KMS-11 (cell line): ENCODE measurements at regions not wholly inside any gene's neighbourhood (a gene's known extent, or its start where the extent isn't known, plus 50 kb on each side); places are given as distances from the start of the nearest gene placed in this dataset.

ENCODE experiments used
- H2AFZ ChIP-seq: fragments of 200-600 bp; sonication (generic); 2 replicates; pipeline ENCODE4 v1.6.1; 2016; ENCODE audit warnings: antibody characterized with exemption, mixed run types, low read depth
- H3K27ac ChIP-seq: fragments of 200-600 bp; sonication (generic); 2 replicates; pipeline ENCODE4 v1.6.1; 2016; ENCODE audit warnings: mild to moderate bottlenecking, mixed run types
- H3K27me3 ChIP-seq: fragments of 200-600 bp; sonication (generic); 2 replicates; pipeline ENCODE4 v1.6.1; 2017; ENCODE audit warnings: mild to moderate bottlenecking, low read depth, mixed run types, moderate library complexity; ENCODE audit not compliant: insufficient read depth
- H3K36me3 ChIP-seq: fragments of 200-600 bp; sonication (generic); 2 replicates; pipeline ENCODE4 v1.6.1; 2017; ENCODE audit warnings: mild to moderate bottlenecking, mixed run types; ENCODE audit not compliant: insufficient read depth
- H3K4me1 ChIP-seq: fragments of 200-600 bp; sonication (generic); 2 replicates; pipeline ENCODE4 v1.6.1; 2016; ENCODE audit warnings: mild to moderate bottlenecking, low read depth, mixed run types; ENCODE audit not compliant: poor library complexity, severe bottlenecking
- H3K4me2 ChIP-seq: fragments of 200-600 bp; sonication (generic); 2 replicates; pipeline ENCODE4 v1.7.0; 2016; ENCODE audit warnings: mild to moderate bottlenecking, mixed run types
- H3K4me3 ChIP-seq: fragments of 200-600 bp; sonication (generic); IDR thresholded peaks from 2 replicates; pipeline ENCODE4 v1.6.1; 2017; ENCODE audit warnings: low read depth, low read length, mixed read lengths; ENCODE audit not compliant: insufficient read depth
- H3K79me2 ChIP-seq: fragments of 200-600 bp; sonication (generic); 2 replicates; pipeline ENCODE4 v1.6.1; 2016; ENCODE audit warnings: low read depth, mixed run types; ENCODE audit not compliant: insufficient read depth
- H3K9ac ChIP-seq: fragments of 200-600 bp; sonication (generic); 2 replicates; pipeline ENCODE4 v1.6.1; 2016; ENCODE audit warnings: mild to moderate bottlenecking, mixed run types
- H4K20me1 ChIP-seq: fragments of 200-600 bp; sonication (generic); 2 replicates; pipeline ENCODE4 v1.6.1; 2016; ENCODE audit warnings: mild to moderate bottlenecking, mixed run types; ENCODE audit not compliant: insufficient read depth
- CTCF ChIP-seq: fragments of 200-600 bp; sonication (generic); conservative IDR thresholded peaks from 2 replicates; pipeline ENCODE4 v1.6.1; 2017; ENCODE audit warnings: low read depth, mild to moderate bottlenecking, antibody characterized with exemption, low read length, moderate library complexity, mixed read lengths

GRCh38 chr3:178186666-178187065 lies 349.6 kb upstream of the KCNMB2 start:
- H4K20me1 ChIP-seq: no peaks in the 10 kb centered on the region
- no peak overlapping the region for H2AFZ ChIP-seq
- no peaks in the 10 kb centered on the region for H3K36me3 ChIP-seq
- no peak overlapping the region for H3K4me3 ChIP-seq
- no peak overlapping the region for H3K9ac ChIP-seq
- H3K27me3 ChIP-seq: no peaks in the 10 kb centered on the region
- no peak overlapping the region for H3K4me2 ChIP-seq
- H3K4me1 ChIP-seq: no peaks in the 10 kb centered on the region
- no peaks in the 10 kb centered on the region for H3K79me2 ChIP-seq
- no peak overlapping the region for H3K27ac ChIP-seq
- TF ChIP-seq CTCF: no peak

DNA sequence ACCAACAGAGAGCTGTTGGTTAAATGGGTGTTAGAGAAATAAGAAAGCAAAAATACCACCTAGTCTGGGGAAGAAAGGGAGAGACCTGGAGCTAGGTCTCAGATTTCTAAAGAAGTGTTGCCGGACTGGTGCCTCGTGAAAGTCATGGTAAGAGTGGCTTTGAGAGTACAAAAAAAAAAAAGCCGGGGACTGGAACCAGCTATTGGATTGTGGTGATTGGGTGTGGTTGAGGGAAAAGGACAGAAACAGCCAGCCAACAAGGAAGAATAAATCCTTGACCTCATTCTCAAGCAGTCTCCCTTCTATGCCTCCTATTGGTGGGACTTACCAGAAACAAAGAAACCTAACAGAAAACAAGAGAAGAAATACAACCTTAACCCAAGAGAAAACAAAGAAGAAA lies 346.4 kb upstream of the KCNMB2 start:
- H3K79me2 ChIP-seq: no peaks in the 10 kb centered on the region
- no peaks in the 10 kb centered on the region for H3K36me3 ChIP-seq
- H3K27ac ChIP-seq: no peak overlapping the region
- H3K4me1 ChIP-seq: no peaks in the 10 kb centered on the region
- no peak overlapping the region for H3K4me3 ChIP-seq
- H2AFZ ChIP-seq: no peak overlapping the region
- no peak for TF ChIP-seq CTCF
- no peaks in the 10 kb centered on the region for H4K20me1 ChIP-seq
- H3K27me3 ChIP-seq: no peaks in the 10 kb centered on the region
- no peak overlapping the region for H3K9ac ChIP-seq
- H3K4me2 ChIP-seq: no peak overlapping the region

DNA sequence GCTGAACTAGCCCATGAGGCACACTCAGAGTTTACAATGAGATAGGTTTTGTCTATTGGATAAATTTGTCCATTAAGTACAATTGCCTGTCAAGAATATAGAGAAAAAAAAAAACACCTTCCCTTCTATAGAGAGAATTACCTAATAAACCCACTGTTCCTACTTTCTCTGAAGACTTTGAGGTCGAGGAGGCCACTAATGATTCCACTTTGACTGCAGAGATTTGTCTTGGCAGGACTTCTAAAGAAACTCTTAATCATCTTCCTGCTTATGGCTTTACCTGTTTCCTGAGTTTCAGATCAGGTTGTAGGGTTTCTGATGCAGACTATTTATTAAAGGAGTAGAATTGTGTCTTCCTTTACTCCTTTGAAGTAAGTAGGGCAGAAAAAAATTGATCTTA lies 342.4 kb upstream of the KCNMB2 start:
- no peak overlapping the region for H3K9ac ChIP-seq
- no peak overlapping the region for H2AFZ ChIP-seq
- no peak overlapping the region for H3K4me3 ChIP-seq
- H4K20me1 ChIP-seq: no peaks in the 10 kb centered on the region
- H3K4me1 ChIP-seq: no peaks in the 10 kb centered on the region
- H3K27me3 ChIP-seq: no peaks in the 10 kb centered on the region
- H3K27ac ChIP-seq: no peak overlapping the region
- H3K4me2 ChIP-seq: no peak overlapping the region
- H3K36me3 ChIP-seq: no peaks in the 10 kb centered on the region
- no peaks in the 10 kb centered on the region for H3K79me2 ChIP-seq
- no peak for TF ChIP-seq CTCF

DNA sequence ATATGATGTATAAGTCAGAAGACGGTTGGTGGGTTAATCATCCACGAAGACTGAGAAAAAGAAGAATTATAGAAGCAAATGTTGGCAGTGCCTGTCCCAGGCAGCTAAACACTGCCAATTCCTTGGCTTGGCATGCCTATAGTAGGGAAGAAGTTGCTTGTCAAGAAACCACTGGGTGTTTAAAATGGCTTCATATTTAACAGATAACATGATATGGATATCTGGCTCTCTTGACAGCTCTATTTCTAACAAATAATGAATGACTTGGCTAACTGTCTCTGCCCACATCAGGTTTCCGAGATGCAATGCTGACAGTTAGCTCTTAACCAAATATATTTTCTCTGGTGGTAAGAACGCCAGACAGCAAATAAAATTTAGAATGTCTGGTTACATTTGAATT lies 341.7 kb upstream of the KCNMB2 start:
- H3K27me3 ChIP-seq: no peaks in the 10 kb centered on the region
- no peaks in the 10 kb centered on the region for H4K20me1 ChIP-seq
- no peak overlapping the region for H3K27ac ChIP-seq
- no peak overlapping the region for H3K4me2 ChIP-seq
- TF ChIP-seq CTCF: no peak
- no peaks in the 10 kb centered on the region for H3K79me2 ChIP-seq
- H3K36me3 ChIP-seq: no peaks in the 10 kb centered on the region
- H3K9ac ChIP-seq: no peak overlapping the region
- H3K4me1 ChIP-seq: no peaks in the 10 kb centered on the region
- H3K4me3 ChIP-seq: no peak overlapping the region
- no peak overlapping the region for H2AFZ ChIP-seq

GRCh38 chr3:178195824-178196223 lies 340.4 kb upstream of the KCNMB2 start:
- Histone ChIP-seq H3K4me1 (no peaks in the 10 kb centered on the region), H3K4me3 (no peak overlapping the region), H3K27me3 (no peaks in the 10 kb centered on the region), H3K36me3 (no peaks in the 10 kb centered on the region), H4K20me1 (no peaks in the 10 kb centered on the region), H3K9ac (no peak overlapping the region), H3K4me2 (no peak overlapping the region), H2AFZ (no peak overlapping the region), H3K79me2 (no peaks in the 10 kb centered on the region), H3K27ac (no peak overlapping the region)
- TF ChIP-seq CTCF: no peak
